Activated B cell treated with CpG ODN at 0.5 μM for 24 hours (primary cell): ENCODE measurements at regions not wholly inside any gene's neighbourhood (a gene's known extent, or its start where the extent isn't known, plus 50 kb on each side); places are given as distances from the start of the nearest gene placed in this dataset.

Source experiments
- ATAC-seq: fragments of 200-7000 bp; cut with Tn5 transposase; one replicate; pipeline ENCODE4 v1.10.0; 2021; ENCODE audit warnings: low read depth, mild to moderate bottlenecking, moderate library complexity
- CTCF ChIA-PET: fragments of 350-600 bp; sonication (Branson Sonifier 250); formaldehyde crosslinking; loops from one replicate; lab custom pipeline; 2021; ENCODE audit warnings: antibody characterized with exemption; lab: Charles Lee
- POLR2A ChIA-PET: fragments of 350-600 bp; sonication (Branson Sonifier 250); formaldehyde crosslinking; loops from one replicate; lab custom pipeline; 2021; ENCODE audit warnings: antibody characterized with exemption; lab: Charles Lee
- DNase-seq: peaks from one replicate; pipeline ENCODE4 v3.0.0; 2022
- H3K27ac Mint-ChIP-seq: one replicate; pipeline ENCODE4 v1.8.0; 2020; ENCODE audit warnings: mixed read lengths
- H3K27me3 Mint-ChIP-seq: one replicate; pipeline ENCODE4 v1.8.0; 2021; ENCODE audit warnings: mixed read lengths
- H3K36me3 Mint-ChIP-seq: one replicate; pipeline ENCODE4 v1.8.0; 2021; ENCODE audit warnings: low read depth, mixed read lengths
- H3K4me1 Mint-ChIP-seq: one replicate; pipeline ENCODE4 v1.8.0; 2021; ENCODE audit warnings: mixed read lengths
- H3K4me3 Mint-ChIP-seq: one replicate; pipeline ENCODE4 v1.8.0; 2020; ENCODE audit warnings: mild to moderate bottlenecking, mixed read lengths
- H3K9me3 Mint-ChIP-seq: one replicate; pipeline ENCODE4 v1.8.0; 2020; ENCODE audit warnings: mixed read lengths
- CTCF ChIP-seq: fragments of 200-600 bp; IDR thresholded peaks from one replicate; pipeline ENCODE4 v1.8.0; 2022; ENCODE audit warnings: antibody characterized with exemption, mild to moderate bottlenecking
- intact Hi-C: fragments of 100-400 bp; cut with micrococcal nuclease; formaldehyde crosslinking; loops from one replicate; pipeline ENCODE4 v1.15.1; 2024

GRCh38 chr3:177992993-177993970, 543.0 kb upstream of the KCNMB2 start:
- no peak for ATAC-seq
- CTCF ChIA-PET, result no interaction called here
- POLR2A ChIA-PET, result no interaction called here
- Mint-ChIP-seq H3K4me3 (no peak overlapping the region), H3K4me1 (no peaks in the 10 kb centered on the region), H3K27me3 (no peaks in the 10 kb centered on the region), H3K36me3 (no peaks in the 10 kb centered on the region), H3K9me3 (no peaks in the 10 kb centered on the region), H3K27ac (no peak overlapping the region)
- intact Hi-C loops, result no loop called here
- no peak for TF ChIP-seq CTCF
- no peak for DNase-seq

GRCh38 chr3:177994976-177995375, 541.3 kb upstream of the KCNMB2 start:
- CTCF ChIA-PET, result no interaction called here
- POLR2A ChIA-PET, result no interaction called here
- no peak for TF ChIP-seq CTCF
- DNase-seq (no peak), ATAC-seq (no peak)
- Mint-ChIP-seq H3K9me3 (peaks cover 7% of the 10 kb centered on the region), H3K27me3 (no peaks in the 10 kb centered on the region), H3K4me3 (no peak overlapping the region), H3K36me3 (no peaks in the 10 kb centered on the region), H3K27ac (no peak overlapping the region), H3K4me1 (no peaks in the 10 kb centered on the region)
- intact Hi-C loops, result no loop called here

GRCh38 chr3:177995381-177996085, 540.7 kb upstream of the KCNMB2 start:
- ChIA-PET POLR2A (no interaction called here), CTCF (no interaction called here)
- Mint-ChIP-seq H3K9me3 (peaks cover 7% of the 10 kb centered on the region), H3K27ac (no peak overlapping the region), H3K36me3 (no peaks in the 10 kb centered on the region), H3K4me3 (no peak overlapping the region), H3K4me1 (no peaks in the 10 kb centered on the region), H3K27me3 (no peaks in the 10 kb centered on the region)
- no peak for DNase-seq
- TF ChIP-seq CTCF, result no peak
- ATAC-seq, result no peak
- intact Hi-C loops, result no loop called here

GRCh38 chr3:178001670-178002101, 534.5 kb upstream of the KCNMB2 start:
- intact Hi-C loops, result no loop called here
- POLR2A ChIA-PET, result no interaction called here

More at GRCh38 chr3:178001670-178002101, 534.5 kb upstream of the KCNMB2 start:
- Mint-ChIP-seq H3K9me3 (peaks cover 10% of the 10 kb centered on the region), H3K36me3 (no peaks in the 10 kb centered on the region), H3K27ac (no peak overlapping the region), H3K4me3 (no peak overlapping the region), H3K4me1 (peaks cover 10% of the 10 kb centered on the region), H3K27me3 (no peaks in the 10 kb centered on the region)
- TF ChIP-seq CTCF, result no peak
- no peak for DNase-seq
- no peak for ATAC-seq
- CTCF ChIA-PET, result no interaction called here
